Occipital lobe (tissue), 1 donor: ENCODE measurements at regions not wholly inside any gene's neighbourhood (a gene's known extent, or its start where the extent isn't known, plus 50 kb on each side); places are given as distances from the start of the nearest gene placed in this dataset.

Source experiments
- DNase-seq: peaks from one replicate; lab custom pipeline; 2025; lab: John Stamatoyannopoulos, UW

- no peak for DNase-seq
Observed at GRCh38 chr19:28746478-28746877, 466.5 kb downstream of the UQCRFS1 start.

GRCh38 chr19:28744943-28745342 lies 468.0 kb downstream of the UQCRFS1 start:
- DNase-seq = no peak

GRCh38 chr19:28744014-28744413 lies 468.9 kb downstream of the UQCRFS1 start:
- DNase-seq = no peak

- no peak for DNase-seq
Observed at GRCh38 chr19:28737021-28737895, 475.7 kb downstream of the UQCRFS1 start.

GRCh38 chr19:28736528-28736927 lies 476.4 kb downstream of the UQCRFS1 start:
- no peak for DNase-seq

GRCh38 chr19:28731577-28731976 lies 481.4 kb downstream of the UQCRFS1 start:
- no peak for DNase-seq

- DNase-seq = no peak
Observed at GRCh38 chr19:28730791-28731512, 482.0 kb downstream of the UQCRFS1 start.

- no peak for DNase-seq
Observed at GRCh38 chr19:28727480-28728159, 485.3 kb downstream of the UQCRFS1 start.

GRCh38 chr19:28726533-28727479 lies 486.1 kb downstream of the UQCRFS1 start:
- DNase-seq = no peak

- DNase-seq = no peak
Observed at GRCh38 chr19:28718909-28719308, 494.0 kb downstream of the UQCRFS1 start.

- no peak for DNase-seq
Observed at GRCh38 chr19:28715157-28715556, 497.8 kb downstream of the UQCRFS1 start.

GRCh38 chr19:28711411-28711810 lies 501.5 kb downstream of the UQCRFS1 start:
- DNase-seq = no peak

- DNase-seq = no peak
Observed at GRCh38 chr19:28710278-28710677, 502.7 kb downstream of the UQCRFS1 start.

GRCh38 chr19:28706693-28707092 lies 506.3 kb downstream of the UQCRFS1 start:
- no peak for DNase-seq

GRCh38 chr19:28705008-28705407 lies 507.9 kb downstream of the UQCRFS1 start:
- no peak for DNase-seq

GRCh38 chr19:28703400-28703956 lies 509.5 kb downstream of the UQCRFS1 start:
- no peak for DNase-seq

- no peak for DNase-seq
Observed at GRCh38 chr19:28701491-28701890, 511.5 kb downstream of the UQCRFS1 start.

GRCh38 chr19:28700176-28700575 lies 512.8 kb downstream of the UQCRFS1 start:
- no peak for DNase-seq

- DNase-seq = no peak
Observed at GRCh38 chr19:28697308-28697707, 515.6 kb downstream of the UQCRFS1 start.

GRCh38 chr19:28694812-28695211 lies 518.1 kb downstream of the UQCRFS1 start:
- DNase-seq = no peak

- DNase-seq = no peak
Observed at GRCh38 chr19:28691683-28692082, 521.3 kb downstream of the UQCRFS1 start.
